Liver (tissue), 8 donors: ENCODE measurements at regions not wholly inside any gene's neighbourhood (a gene's known extent, or its start where the extent isn't known, plus 50 kb on each side); places are given as distances from the start of the nearest gene placed in this dataset.

Experiments used
- DNase-seq: peaks from one replicate; pipeline ENCODE4 v3.0.0-alpha.2; 2017; ENCODE audit warnings: low spot score
- H3K27ac ChIP-seq, 2 donors: one replicate each; pipeline ENCODE4 v1.7.0; 2013; ENCODE audit warnings: inconsistent platforms in 2 of 2, low read length in 2 of 2, control low read depth in 1 of 2, low read depth in 1 of 2, mild to moderate bottlenecking in 1 of 2
- H3K27me3 ChIP-seq, 4 donors: one replicate each; pipeline versions ENCODE4 v1.6.1 to v1.7.0; 2013; ENCODE audit warnings: low read length in 3 of 4, inconsistent platforms in 1 of 4, mild to moderate bottlenecking in 1 of 4, moderate library complexity in 1 of 4; ENCODE audit not compliant: control insufficient read depth in 4 of 4, insufficient read depth in 4 of 4
- H3K36me3 ChIP-seq, 4 donors: one replicate each; pipeline versions ENCODE4 v1.6.1 to v1.7.0; 2013; ENCODE audit warnings: low read length in 3 of 4, mild to moderate bottlenecking in 3 of 4, low read depth in 1 of 4, moderate library complexity in 1 of 4; ENCODE audit not compliant: control insufficient read depth in 4 of 4, insufficient read depth in 3 of 4
- H3K4me1 ChIP-seq, 4 donors: one replicate each; pipeline versions ENCODE4 v1.6.1 to v1.7.0; 2013; ENCODE audit warnings: low read length in 3 of 4, mild to moderate bottlenecking in 3 of 4, moderate library complexity in 1 of 4; ENCODE audit not compliant: control insufficient read depth in 4 of 4, insufficient read depth in 4 of 4
- H3K4me3 ChIP-seq, 3 donors: one replicate each; pipeline versions ENCODE4 v1.6.1 to v1.7.0; 2013; ENCODE audit warnings: low read length in 3 of 3, control low read depth in 1 of 3, low read depth in 1 of 3, mild to moderate bottlenecking in 1 of 3
- H3K9ac ChIP-seq, 2 donors: one replicate each; pipeline ENCODE4 v1.7.0; 2013; ENCODE audit warnings: low read length in 2 of 2, mild to moderate bottlenecking in 2 of 2, moderate library complexity in 2 of 2, control low read depth in 1 of 2, low read depth in 1 of 2
- H3K9me3 ChIP-seq, 4 donors: one replicate each; pipeline versions ENCODE4 v1.6.1 to v1.7.0; 2013; ENCODE audit warnings: low read length in 3 of 4; ENCODE audit not compliant: control insufficient read depth in 4 of 4
- ATF3 ChIP-seq: IDR thresholded peaks from 2 replicates; pipeline ENCODE4 v1.6.1; 2016; ENCODE audit warnings: antibody characterized with exemption
- CTCF ChIP-seq: fragments of 150-350 bp; IDR thresholded peaks from 2 replicates; pipeline ENCODE4 v1.5.1; 2017; ENCODE audit warnings: improper control_type of control experiment, low read depth, low read length; ENCODE audit not compliant: missing input control
- EGR1 ChIP-seq, 2 donors: IDR thresholded peaks; 2 replicates each; pipeline ENCODE4 v1.6.1; 2016 to 2018; ENCODE audit warnings: antibody characterized with exemption in 2 of 2, low read depth in 2 of 2
- FOXA2 ChIP-seq: IDR thresholded peaks from 2 replicates; pipeline ENCODE4 v1.6.1; 2016; ENCODE audit warnings: antibody characterized with exemption
- GABPA ChIP-seq, 2 donors: IDR thresholded peaks in 1 of 2; conservative IDR thresholded peaks in 1 of 2; 2 replicates each; pipeline ENCODE4 v1.6.1; 2016; ENCODE audit warnings: antibody characterized with exemption in 2 of 2, mild to moderate bottlenecking in 1 of 2, moderate library complexity in 1 of 2
- HNF4A ChIP-seq, 2 donors: conservative IDR thresholded peaks; 2 replicates each; pipeline ENCODE4 v1.6.1; 2016; ENCODE audit warnings: antibody characterized with exemption in 2 of 2, mild to moderate bottlenecking in 2 of 2
- HNF4G ChIP-seq: IDR thresholded peaks from 2 replicates; pipeline ENCODE4 v1.6.1; 2016; ENCODE audit warnings: antibody characterized with exemption
- JUND ChIP-seq, 2 donors: IDR thresholded peaks; 2 replicates each; pipeline ENCODE4 v1.6.1; 2016; ENCODE audit warnings: antibody characterized with exemption in 2 of 2
- NR2F2 ChIP-seq: IDR thresholded peaks from 2 replicates; pipeline ENCODE4 v1.6.1; 2016; ENCODE audit warnings: antibody characterized with exemption
- RAD21 ChIP-seq, 2 donors: IDR thresholded peaks; 2 replicates each; pipeline ENCODE4 v1.6.1; 2016; ENCODE audit warnings: antibody characterized with exemption in 2 of 2, mild to moderate bottlenecking in 2 of 2
- REST ChIP-seq: IDR thresholded peaks from 2 replicates; pipeline ENCODE4 v1.6.1; 2016; ENCODE audit warnings: antibody characterized with exemption, mild to moderate bottlenecking
- SP1 ChIP-seq: IDR thresholded peaks from 2 replicates; pipeline ENCODE4 v1.6.1; 2018; ENCODE audit warnings: antibody characterized with exemption, mild to moderate bottlenecking
- YY1 ChIP-seq: IDR thresholded peaks from 2 replicates; pipeline ENCODE4 v1.6.1; 2016; ENCODE audit warnings: antibody characterized with exemption, mild to moderate bottlenecking
- ZBTB33 ChIP-seq: IDR thresholded peaks from 2 replicates; pipeline ENCODE4 v1.6.1; 2016; ENCODE audit warnings: antibody characterized with exemption
- WGBS: extraction: QIAGEN DNeasy Blood & Tissue Kit; methylation state at CpG from one replicate; pipeline ENCODE4 v1.1.7; 2013; 5-methylcytosine and 5-hydroxymethylcytosine counted together
- donor health status: healthy.
- donor health status: healthy.
- donor health status: healthy.
- donor health status: healthy.
- donor health status: healthy.

GRCh38 chr9:84122572-84122971, 142.0 kb downstream of the RMI1 start (continued):
- TF ChIP-seq CTCF (no peak), HNF4A (conservative IDR thresholded peaks at IDR 0.05) (no peak), GABPA (IDR thresholded peaks at IDR 0.05 in 1 of 2, conservative IDR thresholded peaks at IDR 0.05 in 1 of 2) (no peak)

GRCh38 chr9:84123648-84124406, 143.2 kb downstream of the RMI1 start:
- no peaks in the 10 kb centered on the region for H3K36me3 ChIP-seq
- 52% methylated on average over 3 of the region's 3 CpGs for WGBS
- no peak for DNase-seq
- H3K27me3 ChIP-seq, result no peaks in the 10 kb centered on the region
- H3K4me1 ChIP-seq, result no peaks in the 10 kb centered on the region
- TF ChIP-seq RAD21 (IDR thresholded peaks at IDR 0.05) (no peak), HNF4G (no peak), CTCF (no peak)
- H3K9me3 ChIP-seq, result no peaks in the 10 kb centered on the region
- H3K4me3 ChIP-seq, result no peak overlapping the region
- no peak overlapping the region for H3K27ac ChIP-seq
- no peak overlapping the region for H3K9ac ChIP-seq

- DNase-seq, result no peak
- Histone ChIP-seq H3K4me3 (no peak overlapping the region), H3K9ac (no peak overlapping the region), H3K36me3 (no peaks in the 10 kb centered on the region), H3K27ac (no peak overlapping the region), H3K4me1 (no peaks in the 10 kb centered on the region), H3K27me3 (no peaks in the 10 kb centered on the region), H3K9me3 (no peaks in the 10 kb centered on the region)
- TF ChIP-seq GABPA (IDR thresholded peaks at IDR 0.05 in 1 of 2, conservative IDR thresholded peaks at IDR 0.05 in 1 of 2) (no peak), FOXA2 (no peak), YY1 (no peak)
- 93% methylated on average over 2 of the region's 2 CpGs for WGBS
These were observed 144.4 kb downstream of the RMI1 start for GRCh38 chr9:84125046-84125445.

GRCh38 chr9:84129529-84129928, 148.9 kb downstream of the RMI1 start:
- Histone ChIP-seq H3K4me3 (no peak overlapping the region), H3K9me3 (no peaks in the 10 kb centered on the region), H3K4me1 (no peaks in the 10 kb centered on the region), H3K9ac (no peak overlapping the region), H3K27me3 (no peaks in the 10 kb centered on the region), H3K27ac (no peak overlapping the region), H3K36me3 (no peaks in the 10 kb centered on the region)
- no peak for DNase-seq
- WGBS, result 56% methylated on average over 5 of the region's 5 CpGs
- TF ChIP-seq EGR1 (IDR thresholded peaks at IDR 0.05; ENCODE audit: low read depth in 2 of 2) (no peak), REST (no peak), ZBTB33 (no peak), FOXA2 (no peak), ATF3 (no peak), GABPA (IDR thresholded peaks at IDR 0.05 in 1 of 2, conservative IDR thresholded peaks at IDR 0.05 in 1 of 2) (no peak), NR2F2 (no peak), HNF4A (conservative IDR thresholded peaks at IDR 0.05) (no peak), JUND (IDR thresholded peaks at IDR 0.05) (no peak), SP1 (no peak)
